Bone marrow (tissue), 2 donors: ENCODE measurements at regions not wholly inside any gene's neighbourhood (a gene's known extent, or its start where the extent isn't known, plus 50 kb on each side); places are given as distances from the start of the nearest gene placed in this dataset.

Source experiments
- DNase-seq, 2 donors: peaks; one replicate each; lab custom pipeline; 2025; lab: John Stamatoyannopoulos, UW

- no peak for DNase-seq
Measured at GRCh38 chr6:8530785-8531435, 95.6 kb upstream of the SLC35B3 start.

GRCh38 chr6:8529250-8529649, 93.9 kb upstream of the SLC35B3 start:
- no peak for DNase-seq

GRCh38 chr6:8527818-8528217, 92.5 kb upstream of the SLC35B3 start:
- no peak for DNase-seq

GRCh38 chr6:8526624-8527023, 91.3 kb upstream of the SLC35B3 start:
- no peak for DNase-seq

GRCh38 chr6:8525370-8525769, 90.0 kb upstream of the SLC35B3 start:
- DNase-seq: no peak

- DNase-seq: no peak
Measured at GRCh38 chr6:8513174-8513573, 77.8 kb upstream of the SLC35B3 start.

GRCh38 chr6:8507286-8507685, 71.9 kb upstream of the SLC35B3 start:
- DNase-seq: no peak

GRCh38 chr6:8506126-8506525, 70.8 kb upstream of the SLC35B3 start:
- DNase-seq: no peak

GRCh38 chr6:8499540-8499939, 64.2 kb upstream of the SLC35B3 start:
- DNase-seq: no peak

GRCh38 chr6:8494730-8495129, 59.4 kb upstream of the SLC35B3 start:
- DNase-seq: no peak

GRCh38 chr6:8492536-8493133, 57.3 kb upstream of the SLC35B3 start:
- DNase-seq: no peak
